NCI-H82 treated with DMSO at 0.1 percent for 48 hours (cell line): ENCODE measurements at regions not wholly inside any gene's neighbourhood (a gene's known extent, or its start where the extent isn't known, plus 50 kb on each side); places are given as distances from the start of the nearest gene placed in this dataset.
"Not testable (repeated sequence)": the region's sequence is repeated elsewhere in the genome, so short reads cannot be mapped to it uniquely, and the experiment has no call there.

Experiments used
- DNase-seq: peaks from one replicate; lab custom pipeline; 2025; ENCODE audit not compliant: unreplicated experiment; lab: John Stamatoyannopoulos, UW

DNA sequence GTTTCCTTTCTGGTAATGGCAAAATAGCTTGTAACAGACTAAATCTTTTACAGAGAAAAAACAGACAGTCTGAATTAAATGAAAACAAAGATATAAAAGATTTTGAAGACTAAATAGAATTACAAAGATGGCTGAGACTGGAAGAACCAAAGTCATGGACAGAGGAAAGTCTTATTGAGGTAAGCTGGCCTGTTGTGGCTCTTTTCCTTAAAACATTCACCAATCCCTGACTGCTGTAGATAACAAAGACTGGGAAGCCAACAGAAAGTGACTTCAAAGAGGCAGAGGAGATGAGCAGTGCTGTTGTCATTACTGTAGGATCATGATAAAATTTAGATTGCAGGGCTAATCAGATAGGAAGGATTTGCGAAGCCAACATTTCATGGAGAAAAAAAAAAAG, 517.0 kb downstream of the KIF2B start:
- DNase-seq = no peak

DNA sequence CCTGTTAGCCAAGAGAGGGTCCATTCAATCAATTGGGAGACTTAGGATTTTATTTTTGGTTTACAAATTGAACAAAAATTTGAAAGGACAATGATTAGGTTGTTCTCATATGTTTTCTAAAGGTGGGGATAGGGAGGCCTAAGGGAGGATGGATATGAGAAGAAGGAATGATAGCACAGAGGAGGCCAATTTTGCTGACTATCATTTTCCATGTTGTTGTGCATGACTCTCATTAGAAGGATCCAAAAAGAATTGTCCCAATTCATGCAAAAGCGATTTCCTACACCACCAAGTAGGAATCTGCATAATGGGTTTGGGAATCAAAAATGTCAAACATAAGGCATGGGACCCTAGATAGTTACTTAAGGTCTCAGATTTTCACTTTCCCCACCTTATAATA, 524.8 kb downstream of the KIF2B start:
- DNase-seq = no peak

DNA sequence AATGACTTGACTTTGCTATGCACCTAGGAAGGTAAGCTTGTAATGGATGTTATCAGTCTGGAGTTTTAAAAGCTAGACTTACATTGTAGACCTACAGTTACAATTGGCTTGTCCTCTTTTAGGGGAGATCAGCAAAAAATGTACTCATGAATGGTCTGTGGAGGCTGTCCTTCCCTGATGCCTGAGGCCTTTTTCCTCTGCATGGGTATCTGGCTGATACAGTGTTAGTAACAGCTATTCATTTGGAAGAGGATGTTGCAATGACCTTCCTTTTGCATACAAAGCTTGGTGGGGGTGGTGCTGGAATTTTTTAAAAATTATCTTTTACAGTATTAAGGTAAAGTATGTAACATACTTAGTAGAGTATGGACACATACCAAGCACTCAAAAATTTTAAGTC, 525.5 kb downstream of the KIF2B start:
- no peak for DNase-seq

DNA sequence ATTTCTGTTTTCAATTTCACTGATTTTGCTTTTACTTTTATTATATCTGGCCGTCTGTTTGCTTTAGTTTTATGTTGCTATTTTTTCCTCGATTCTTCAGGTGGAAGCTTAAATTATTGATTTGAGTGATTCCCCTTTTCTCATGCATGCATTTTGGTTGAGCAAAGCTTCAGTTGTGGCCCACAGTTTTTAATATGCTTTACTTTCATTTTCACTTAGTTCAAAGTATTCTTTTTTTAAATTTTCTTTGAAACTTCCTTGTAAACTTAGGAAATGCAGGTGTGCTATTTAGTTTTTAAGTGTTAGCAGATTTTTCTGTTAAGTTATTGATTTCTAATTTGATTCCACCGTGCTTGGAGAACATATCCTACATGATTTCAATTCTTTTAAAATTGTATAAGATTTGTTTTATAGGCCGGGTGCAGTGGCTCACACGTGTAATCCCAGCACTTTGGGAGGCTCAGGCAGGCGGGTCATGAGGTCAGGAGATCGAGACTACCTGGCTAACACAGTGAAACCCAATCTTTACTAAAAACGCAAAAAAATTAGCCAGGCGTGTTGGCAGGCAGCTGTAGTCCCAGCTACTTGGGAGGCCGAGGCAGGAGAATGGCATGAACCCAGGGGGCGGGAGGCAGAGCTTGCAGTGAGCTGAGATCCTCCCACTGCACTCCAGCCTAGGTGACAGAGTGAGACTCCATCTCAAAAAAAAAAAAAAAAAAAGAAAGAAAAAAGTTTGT, 531.2 kb downstream of the KIF2B start:
- no peak for DNase-seq

DNA sequence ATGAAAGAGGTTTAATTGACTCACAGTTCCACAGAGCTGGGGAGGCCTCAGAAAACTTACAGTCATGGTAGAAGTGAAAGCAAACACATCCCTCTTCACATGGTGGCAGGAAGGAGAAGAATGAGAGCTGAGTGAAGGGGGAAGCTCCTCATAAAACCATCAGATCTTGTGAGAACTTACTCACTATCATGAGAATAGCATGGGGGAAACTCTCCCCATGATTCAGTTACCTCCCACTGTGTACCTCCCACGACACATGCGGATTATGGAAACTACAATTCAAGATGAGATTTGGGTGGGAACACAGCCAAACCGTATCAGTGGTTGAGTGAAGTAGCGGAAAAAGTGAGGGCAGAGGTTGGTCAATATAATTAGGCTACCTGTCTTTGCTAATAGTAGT, 538.3 kb downstream of the KIF2B start:
- DNase-seq = not testable (repeated sequence)

DNA sequence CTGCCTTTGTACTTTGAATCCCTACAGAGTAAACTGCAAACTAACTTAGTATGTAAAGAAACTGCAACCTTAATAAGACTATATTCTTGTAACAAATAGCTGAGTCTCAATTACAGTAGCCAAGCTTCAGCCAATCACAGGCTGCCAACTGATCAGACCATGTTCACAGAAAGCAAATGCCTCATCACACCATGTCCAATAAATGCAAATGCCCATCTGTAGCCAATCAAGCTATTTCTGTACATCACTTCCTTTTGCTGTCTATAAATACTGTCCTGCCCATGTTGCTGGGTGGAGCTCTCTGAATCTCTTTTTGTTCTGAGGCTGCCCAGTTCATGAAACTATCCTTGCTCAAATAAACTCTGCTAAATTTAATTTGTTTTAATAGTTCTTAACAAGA, 531.7 kb upstream of the TOM1L1 start:
- no peak for DNase-seq

DNA sequence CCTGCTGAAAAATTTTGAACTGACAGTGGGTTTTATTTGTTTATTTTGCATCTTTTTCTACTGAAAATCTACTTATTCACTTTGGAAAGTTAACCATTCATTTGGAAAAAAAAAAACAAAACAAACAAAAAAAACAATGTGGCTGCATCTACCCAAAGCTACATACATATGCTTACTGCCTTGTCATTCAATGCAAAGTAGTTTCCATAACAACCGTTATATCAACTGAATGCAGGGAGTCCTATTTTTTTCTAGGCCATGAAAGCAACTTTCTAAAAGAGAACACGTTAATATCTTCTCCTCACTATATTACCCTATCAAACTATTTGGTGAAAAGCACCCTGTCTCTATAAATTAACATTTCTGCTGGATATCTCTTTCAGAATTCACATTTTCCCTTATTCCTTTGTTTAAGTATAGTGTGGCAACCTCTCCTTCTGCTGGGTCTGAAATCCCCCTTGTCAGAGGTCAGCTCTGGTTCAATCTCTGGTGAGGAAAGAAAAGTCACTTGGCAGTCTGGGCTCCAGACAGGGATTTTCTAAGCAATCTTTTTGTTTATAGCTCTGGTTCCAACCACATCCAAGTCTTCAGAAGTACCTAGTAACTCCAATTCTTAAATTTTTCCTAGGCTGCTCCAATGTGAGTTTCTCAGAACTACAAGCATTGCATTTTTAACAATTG, 528.4 kb upstream of the TOM1L1 start:
- DNase-seq = no peak

DNA sequence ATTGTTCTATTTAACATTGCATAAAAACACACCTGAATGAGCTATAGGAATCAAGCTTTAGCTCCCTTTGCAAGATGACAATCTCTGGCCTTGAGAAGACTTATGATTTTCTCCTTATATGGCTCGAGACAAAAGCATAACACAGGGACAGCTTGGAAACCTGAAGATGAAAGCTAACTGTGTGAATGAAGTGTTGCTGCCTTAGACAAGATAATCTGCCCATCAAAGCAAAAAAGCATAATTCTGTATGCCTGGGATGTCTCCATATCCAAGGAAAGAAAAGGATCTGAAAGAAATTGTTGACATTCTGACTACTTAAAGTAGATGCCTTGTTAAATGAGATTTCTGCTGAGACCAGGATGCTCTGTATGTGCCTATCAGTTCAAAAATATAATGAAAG, 526.7 kb upstream of the TOM1L1 start:
- DNase-seq = no peak

DNA sequence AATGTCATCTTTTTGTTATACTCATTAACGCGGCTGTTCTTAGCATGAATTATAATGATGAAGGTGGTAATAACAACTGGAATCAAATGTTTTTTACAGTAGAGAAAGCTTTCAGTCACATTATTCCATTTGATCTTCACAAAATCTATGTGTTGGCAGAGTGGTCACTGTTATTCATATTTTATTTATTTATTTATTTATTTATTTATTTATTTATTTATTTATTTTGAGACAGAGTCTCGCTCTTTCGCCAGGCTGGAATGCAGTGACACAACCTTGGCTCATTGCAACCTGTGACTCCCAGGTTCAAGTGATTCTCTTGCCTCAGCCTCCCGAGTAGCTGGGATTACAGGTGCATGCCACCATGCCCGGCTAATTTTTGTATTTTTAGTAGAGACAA, 524.2 kb upstream of the TOM1L1 start:
- not testable (repeated sequence) for DNase-seq

DNA sequence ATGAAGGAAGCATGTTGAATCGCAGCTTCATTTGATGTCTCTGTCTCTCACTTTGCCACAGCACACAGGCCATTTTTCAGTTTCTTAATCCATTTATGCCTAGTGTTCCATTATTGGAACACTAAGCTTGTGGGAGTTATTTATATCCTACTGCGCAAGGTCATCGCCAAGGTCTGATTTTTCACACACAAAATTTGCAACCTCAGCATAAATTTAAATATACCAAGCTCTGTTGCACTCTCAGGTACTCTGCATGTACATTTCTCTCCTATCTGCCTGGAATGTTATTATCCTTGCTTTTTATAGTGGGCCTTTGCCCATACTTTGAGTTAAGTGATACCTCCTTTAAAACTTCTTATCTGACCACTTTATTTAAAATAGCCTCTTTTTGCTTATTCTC, 519.2 kb upstream of the TOM1L1 start:
- no peak for DNase-seq

DNA sequence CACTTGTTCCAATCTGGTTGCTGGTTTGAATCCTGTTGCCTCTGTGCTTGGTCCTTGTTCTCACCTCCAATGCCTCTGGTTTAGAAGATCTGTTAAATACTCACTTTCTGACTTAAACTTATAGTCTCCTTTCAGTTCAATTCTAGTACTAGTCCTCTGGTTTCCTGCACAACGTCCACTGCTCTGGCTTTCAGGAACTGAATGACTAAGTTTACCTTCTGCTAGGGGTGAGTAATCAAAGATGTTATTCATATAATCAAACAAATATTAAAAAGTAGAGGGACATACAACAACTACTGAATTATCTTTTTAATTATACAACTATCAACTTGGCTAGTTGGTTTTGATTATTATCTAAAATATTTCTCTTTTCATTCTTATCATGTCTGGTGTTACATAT, 496.4 kb upstream of the TOM1L1 start:
- no peak for DNase-seq

DNA sequence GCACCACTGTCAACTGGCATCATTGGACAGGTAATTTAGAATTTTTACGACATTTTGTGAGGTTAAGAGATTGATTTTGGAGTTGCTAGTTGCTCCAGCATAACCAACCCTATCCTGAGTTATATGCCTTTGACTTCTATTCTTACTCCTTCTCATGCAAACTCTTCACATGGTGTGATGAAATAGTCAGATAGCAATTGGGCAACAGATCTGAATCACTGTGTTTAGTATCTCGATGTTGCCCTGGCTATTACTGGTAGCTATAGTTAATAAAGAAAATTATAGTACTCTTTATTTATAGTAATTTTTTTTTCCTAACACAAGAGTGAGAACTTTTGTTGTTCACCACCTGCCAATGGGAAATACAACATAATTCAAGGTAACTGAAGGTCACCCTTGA, 494.8 kb upstream of the TOM1L1 start:
- DNase-seq = no peak

DNA sequence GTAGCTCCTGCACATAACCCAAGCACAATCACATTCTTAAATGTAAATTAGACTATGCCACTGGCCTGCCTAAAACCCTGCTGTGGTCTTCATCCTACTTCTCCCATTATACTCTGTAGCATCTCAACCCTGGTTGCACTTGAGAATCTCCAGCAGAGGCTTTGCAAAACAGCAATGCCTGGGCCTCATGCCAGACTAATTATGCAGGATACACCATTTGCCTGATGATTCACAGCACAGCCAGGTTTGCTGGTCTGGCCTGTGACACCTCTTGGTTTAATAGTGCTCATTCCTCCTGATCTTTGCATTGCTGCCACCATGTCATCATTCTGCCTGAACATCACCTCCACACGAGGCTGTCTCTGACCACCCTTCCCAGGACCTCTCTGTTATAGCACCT, 491.9 kb upstream of the TOM1L1 start:
- DNase-seq = no peak

DNA sequence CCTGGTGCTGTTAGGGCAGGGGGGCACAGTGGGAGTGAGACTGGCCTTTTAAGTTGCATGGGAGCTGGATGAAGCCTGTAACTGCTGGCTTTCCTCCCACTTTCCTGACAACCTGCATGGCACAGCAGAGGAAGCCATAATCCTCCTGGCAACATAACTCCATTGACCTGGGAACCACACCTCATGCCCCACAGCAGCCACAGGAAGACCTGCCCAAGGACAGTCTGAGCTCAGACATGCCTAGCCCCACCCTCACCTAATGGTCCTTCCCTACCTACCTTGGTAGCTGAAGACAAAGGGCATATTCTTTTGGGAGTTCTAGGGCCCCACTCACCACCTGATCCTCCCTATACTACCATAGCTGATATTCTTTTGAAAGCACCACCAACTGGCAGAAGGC, 482.2 kb upstream of the TOM1L1 start:
- no peak for DNase-seq

DNA sequence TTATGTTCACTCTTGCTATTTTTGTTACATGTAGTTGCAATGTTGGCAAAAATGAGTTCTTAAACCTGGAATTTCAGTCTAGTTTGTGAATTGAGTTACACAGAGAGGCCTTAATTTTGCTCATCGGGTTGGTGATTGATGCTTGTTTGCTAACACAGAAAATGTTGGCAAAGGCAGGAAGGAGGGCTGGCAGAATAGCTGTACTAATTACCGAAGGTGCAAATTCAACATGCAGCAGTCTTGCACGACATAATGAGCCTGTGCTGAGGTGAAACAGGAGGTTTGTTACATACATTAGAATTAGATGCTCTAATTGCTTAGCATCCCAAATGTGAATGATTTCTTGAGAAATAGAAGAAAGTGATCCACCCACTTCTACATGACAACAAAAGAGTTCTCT, 475.0 kb upstream of the TOM1L1 start:
- no peak for DNase-seq

DNA sequence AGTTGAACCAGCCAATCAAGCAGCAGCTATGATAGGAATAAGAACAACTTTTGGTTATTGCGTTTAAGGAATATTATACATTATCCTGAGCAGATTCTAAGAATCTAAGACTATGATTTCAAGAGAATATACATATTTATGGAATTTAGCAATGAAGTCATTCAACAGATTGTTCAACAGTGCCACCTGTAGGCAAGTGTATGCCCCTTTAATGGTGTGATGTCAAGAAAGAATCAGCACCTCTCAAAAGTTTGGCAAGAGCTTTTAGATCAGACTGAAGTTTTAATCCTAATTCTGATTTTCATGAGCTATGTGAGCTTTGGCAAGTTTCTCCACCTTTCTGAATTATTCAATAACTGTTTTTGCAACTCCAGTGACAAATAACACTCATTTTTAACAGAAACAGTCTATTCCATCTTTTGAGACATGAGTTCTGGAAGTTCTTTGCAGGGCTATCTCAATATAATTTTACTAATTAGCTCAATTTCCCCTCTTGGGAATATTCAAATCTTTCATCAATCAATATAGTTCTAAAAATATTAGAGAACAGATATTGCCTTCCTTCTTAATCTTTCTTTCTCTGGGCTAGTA, 474.3 kb upstream of the TOM1L1 start:
- no peak for DNase-seq

DNA sequence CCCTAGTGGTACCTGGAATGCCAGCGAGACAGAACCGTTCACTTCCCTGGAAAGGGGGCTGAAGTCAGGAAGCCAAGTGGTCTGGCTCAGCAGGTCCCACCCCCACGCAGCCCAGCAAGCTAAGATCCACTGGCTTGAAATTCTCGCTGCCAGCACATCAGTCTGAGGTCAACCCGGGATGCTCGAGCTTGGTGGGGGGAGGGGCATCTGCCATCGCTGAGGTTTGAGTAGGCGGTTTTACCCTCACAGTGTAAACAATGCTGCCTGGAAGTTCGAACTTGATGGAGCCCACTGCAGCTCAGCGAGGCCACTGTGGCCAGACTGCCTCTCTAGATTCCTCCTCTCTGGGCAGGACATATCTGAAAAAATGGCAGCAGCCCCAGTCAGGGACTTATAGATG, 464.7 kb upstream of the TOM1L1 start:
- DNase-seq = no peak

DNA sequence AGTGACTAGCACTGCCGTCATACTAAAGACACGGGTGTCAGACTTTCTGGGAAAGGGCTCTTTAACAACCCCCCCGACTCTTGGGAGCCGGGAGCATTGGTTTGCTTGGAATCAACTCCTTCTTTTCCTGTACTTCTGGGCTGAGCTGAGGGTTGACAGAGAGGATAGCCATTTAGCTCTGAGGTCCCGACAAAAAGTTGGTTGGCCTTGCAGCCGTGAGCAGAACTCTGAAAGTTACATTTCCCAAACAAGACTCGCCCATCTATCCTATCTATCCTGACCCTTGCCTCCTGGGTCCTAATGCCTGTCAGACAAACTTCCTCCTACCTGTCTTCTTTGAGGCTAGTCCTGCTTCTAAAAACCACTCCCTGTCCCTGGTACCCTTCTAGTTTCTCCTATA, 460.8 kb upstream of the TOM1L1 start:
- no peak for DNase-seq

DNA sequence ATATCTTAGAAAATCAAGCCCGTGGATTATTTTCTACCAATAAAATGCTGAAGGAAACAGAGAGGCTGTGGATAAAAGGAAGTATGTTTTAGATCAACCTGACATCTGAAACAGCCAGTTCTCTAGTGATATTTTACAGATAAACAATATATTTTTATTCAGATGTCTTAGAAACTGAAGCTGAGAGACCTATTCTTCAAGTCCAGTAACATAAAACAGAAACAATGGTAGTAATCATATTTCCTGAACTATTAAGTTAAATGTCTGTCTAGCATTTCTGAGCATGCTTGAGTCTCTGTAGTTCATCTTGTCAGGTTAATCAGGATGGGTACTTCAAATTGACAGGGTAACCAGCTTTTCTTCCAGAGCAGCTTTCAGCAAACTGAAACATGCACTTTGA, 449.6 kb upstream of the TOM1L1 start:
- DNase-seq = no peak

DNA sequence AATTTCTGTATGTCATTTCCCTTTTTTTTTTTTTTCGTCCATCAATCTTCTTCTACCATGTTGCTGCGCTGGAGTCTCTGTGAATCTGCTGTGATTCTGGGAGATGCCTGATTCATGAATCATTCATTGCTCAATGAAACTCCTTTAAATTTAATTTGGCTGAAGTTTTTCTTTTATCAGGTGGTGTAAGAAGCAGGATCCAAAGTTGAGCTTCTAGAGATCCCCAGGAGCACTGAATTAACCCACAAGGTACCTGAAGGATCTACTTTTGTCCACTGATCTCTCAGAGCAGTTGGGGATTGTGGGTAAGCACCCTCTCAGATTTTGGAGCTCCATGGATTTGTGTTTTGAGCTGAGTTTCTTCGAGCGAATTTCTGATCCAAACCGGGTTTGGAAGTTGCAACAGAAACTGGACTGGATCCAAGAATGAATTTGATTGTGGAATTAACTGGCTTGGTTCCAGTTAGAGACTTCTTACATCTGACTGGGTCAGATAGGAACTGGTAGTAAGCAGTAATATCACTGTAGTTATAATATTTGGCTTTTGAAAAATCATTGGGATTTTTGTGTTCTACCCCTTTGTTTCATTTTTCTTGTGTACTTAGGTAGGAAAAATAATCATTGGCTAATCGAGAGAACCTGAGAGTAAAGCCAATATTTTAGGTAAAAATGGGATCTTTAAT, 447.8 kb upstream of the TOM1L1 start:
- no peak for DNase-seq

DNA sequence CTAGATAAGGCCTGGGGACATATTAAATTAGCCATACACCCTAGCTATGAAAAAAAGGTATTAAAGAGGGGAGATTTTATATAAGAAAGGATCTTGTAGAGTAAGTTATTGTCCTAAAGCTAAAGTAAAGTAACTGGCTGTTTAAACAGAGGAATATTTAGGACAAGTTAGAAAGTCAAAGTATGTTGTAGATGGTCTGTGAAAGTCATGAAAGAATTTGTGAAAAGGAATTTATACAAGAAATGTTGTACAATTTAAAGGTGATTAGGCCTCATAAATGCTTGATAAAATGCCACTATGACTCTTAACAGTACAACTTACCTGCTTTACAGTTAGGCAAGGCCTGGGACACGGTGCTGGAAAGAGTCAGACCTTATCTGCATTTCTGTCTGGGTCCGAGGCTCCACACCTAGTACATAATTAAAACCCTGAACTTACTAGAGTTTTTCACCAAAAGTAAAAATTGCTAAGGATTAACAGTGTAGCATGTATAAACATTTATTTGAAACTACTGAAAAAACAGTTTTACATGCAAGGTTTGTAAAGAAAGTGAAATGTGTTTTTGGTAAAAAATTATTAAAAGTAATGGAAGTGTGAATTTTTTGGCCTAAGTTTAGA, 445.3 kb upstream of the TOM1L1 start:
- no peak for DNase-seq

DNA sequence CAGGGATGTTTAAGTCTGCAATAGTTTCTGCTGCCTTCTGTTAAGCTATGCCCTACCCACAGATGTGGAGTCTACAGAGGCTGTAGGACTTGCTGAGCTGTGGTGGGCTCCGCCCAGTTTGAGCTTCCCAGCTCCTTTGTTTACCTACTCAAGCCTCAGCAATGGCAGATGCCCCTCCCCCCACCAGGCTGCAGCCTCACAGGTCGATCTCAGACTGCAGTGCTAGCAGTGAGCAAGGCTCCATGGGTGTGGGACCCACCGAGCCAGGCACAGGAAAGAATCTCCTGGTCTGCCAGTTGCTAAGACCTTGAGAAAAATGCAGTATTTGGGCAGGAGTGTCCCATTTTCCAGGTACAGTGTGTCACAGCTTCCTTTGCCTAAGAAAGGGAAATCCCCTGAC, 435.2 kb upstream of the TOM1L1 start:
- not testable (repeated sequence) for DNase-seq
